Activated gamma-delta T cell (primary cell): ENCODE measurements at regions not wholly inside any gene's neighbourhood (a gene's known extent, or its start where the extent isn't known, plus 50 kb on each side); places are given as distances from the start of the nearest gene placed in this dataset.
"Not testable (repeated sequence)": the region's sequence is repeated elsewhere in the genome, so short reads cannot be mapped to it uniquely, and the experiment has no call there.

Source experiments
- DNase-seq: peaks from one replicate; lab custom pipeline; 2025; lab: John Stamatoyannopoulos, UW

DNA sequence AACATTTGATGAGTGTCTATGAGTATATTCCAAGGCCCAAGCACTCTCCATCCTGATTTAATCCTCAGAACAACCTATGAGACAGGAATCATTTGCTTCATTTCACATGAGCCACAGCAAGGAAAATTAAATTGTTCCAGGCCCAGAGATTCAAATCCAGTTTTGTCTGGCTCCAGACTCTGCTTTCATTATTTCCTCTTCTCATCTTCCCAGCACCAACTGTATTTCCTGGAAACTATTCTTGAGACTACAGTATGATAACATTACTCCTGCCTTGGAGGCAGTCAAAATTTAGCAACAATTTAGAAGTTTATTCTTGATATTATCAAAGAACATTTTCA lies 194.5 kb downstream of the ZNF608 start:
- no peak for DNase-seq

GRCh38 chr5:124550731-124551130 lies 195.7 kb downstream of the ZNF608 start:
- no peak for DNase-seq

GRCh38 chr5:124549891-124550436 lies 196.5 kb downstream of the ZNF608 start:
- DNase-seq, result no peak

- DNase-seq, result no peak
Measured at GRCh38 chr5:124546643-124547042, 199.8 kb downstream of the ZNF608 start.

GRCh38 chr5:124544366-124545055 lies 201.9 kb downstream of the ZNF608 start:
- DNase-seq, result no peak

GRCh38 chr5:124538931-124539330 lies 207.5 kb downstream of the ZNF608 start:
- no peak for DNase-seq

GRCh38 chr5:124538191-124538590 lies 208.2 kb downstream of the ZNF608 start:
- DNase-seq, result no peak

- DNase-seq, result no peak
Measured at GRCh38 chr5:124537522-124537921, 208.9 kb downstream of the ZNF608 start.

- DNase-seq, result no peak
Measured at GRCh38 chr5:124537107-124537506, 209.3 kb downstream of the ZNF608 start.

- no peak for DNase-seq
Measured at GRCh38 chr5:124536333-124536732, 210.1 kb downstream of the ZNF608 start.

DNA sequence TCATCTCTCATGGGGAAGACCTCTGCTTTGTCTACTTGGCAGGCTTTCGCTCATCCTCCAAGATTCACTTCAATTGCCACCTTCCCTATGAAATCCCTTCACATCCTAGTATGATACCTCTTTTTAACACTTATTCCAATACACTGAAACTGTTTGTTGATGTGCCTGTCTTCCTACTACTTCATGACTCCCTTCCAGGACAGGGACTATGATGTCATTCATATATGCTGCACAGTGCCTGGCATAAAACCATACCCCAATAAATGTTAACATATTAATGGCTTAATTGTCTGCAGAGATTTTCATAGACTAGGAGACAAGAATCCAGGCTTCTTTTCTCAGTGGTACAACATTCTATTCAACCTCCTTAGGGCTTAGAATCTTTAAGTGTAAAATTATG lies 215.5 kb downstream of the ZNF608 start:
- DNase-seq, result no peak

GRCh38 chr5:124528838-124529237 lies 217.6 kb downstream of the ZNF608 start:
- DNase-seq, result no peak

- no peak for DNase-seq
Measured at GRCh38 chr5:124527220-124527991, 219.0 kb downstream of the ZNF608 start.

GRCh38 chr5:124526079-124526478 lies 220.4 kb downstream of the ZNF608 start:
- DNase-seq, result not testable (repeated sequence)

GRCh38 chr5:124524552-124525232 lies 221.7 kb downstream of the ZNF608 start:
- no peak for DNase-seq

GRCh38 chr5:124523897-124524296 lies 222.5 kb downstream of the ZNF608 start:
- no peak for DNase-seq

- no peak for DNase-seq
Measured at GRCh38 chr5:124522992-124523391, 223.4 kb downstream of the ZNF608 start.

DNA sequence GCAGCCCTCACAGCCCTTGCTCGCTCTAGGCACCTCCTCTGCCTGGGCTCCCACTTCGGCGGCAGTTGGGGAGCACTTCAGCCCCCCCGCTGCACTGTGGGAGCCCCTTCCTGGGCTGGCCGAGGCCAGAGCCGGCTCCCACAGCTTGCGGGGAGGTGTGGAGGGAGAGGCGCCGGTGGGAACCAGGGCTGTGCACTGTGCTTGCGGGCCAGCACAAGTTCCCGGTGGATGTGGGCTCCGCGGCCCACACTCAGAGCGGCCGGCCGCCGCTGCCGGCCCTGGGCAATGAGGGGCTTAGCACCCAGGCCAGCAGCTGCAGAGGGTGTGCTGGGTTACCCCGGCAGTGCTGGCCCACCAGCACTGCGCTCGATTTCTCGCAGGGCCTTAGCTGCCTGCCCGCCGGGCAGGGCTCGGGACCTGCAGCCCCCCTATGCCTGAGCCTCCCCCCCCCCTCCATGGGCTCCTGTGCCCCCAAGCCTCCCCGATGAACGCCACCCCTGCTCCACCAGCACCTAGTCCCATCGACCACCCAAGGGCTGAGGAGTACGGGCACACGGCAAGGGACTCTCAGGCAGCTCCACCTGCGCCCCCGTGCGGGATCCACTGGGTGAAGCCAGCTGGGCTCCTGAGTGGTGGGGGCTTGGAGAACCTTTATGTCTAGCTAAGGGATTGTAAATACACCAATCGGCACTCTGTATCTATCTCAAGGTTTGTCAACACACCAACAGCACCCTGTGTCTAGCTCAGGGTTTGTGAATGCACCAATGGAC lies 224.8 kb downstream of the ZNF608 start:
- DNase-seq, result peak; percentile 3

DNA sequence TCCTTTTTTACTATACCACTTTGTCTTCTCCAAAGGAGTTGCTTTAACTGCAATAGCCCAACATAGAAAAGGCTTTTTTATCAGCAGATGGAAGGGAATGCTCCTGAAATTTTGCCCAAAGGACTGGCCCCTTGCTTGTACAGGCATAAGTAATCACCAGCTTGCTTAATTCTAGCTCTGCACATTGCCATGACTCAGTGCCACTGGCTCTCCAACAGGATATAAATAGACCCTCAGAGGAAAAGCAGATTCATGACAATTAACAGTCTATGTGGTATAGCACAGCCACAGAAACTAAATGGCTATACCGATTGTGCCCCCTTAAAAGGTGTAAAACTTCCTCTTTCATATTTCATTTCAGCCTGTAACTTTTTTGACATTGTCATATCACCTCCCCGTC lies 227.0 kb downstream of the ZNF608 start:
- no peak for DNase-seq

DNA sequence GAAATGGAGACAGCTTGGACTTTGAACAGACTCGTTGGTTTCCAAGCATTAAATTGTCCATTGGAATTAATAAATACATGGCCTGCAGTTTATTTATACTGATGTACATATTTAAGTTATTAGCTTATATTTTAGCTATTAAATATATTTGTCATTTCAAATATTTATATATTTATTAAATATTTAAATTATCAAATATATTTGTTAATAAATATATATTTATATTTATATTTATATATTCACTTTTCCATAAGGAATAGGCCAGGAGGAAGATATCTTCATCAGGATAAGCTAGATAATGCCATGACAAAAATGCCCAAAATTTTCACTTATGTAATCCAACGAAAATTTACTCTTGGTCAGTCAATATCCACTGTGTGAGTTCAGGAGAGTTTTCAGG lies 229.9 kb downstream of the ZNF608 start:
- DNase-seq, result no peak

DNA sequence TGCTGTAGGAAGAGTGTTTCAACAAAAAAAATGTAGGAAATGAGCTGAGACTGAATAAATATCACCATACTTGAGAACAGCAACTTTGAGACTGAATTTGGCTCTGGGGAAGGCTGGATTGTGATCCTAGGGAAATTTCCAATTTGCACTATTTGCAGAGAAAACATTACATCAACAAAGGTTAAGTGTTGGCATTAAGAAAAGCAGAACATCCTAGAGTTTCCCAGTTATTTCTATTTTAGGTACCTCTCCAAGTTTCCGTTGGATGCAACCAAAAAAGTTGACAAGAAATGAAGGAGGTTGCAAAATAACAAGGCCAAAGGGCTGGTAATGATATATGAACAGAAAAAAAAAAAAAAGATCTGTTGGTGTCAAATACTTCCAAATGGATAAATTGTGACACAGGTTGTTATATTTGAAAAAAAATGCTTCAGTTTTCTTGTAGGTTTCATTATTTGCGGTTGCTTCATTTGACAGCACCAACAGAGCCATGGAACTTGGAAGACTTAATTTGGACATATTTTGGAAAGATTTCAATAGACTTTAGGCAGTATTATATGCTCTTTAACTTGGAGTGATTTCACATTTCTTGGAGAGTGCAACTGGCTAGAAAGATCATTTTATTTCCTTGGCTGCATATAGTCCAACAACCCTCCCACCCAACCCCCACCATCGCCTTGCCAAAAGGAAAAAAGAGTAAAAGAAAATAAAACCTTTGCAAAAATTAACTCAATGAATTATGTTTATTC lies 230.8 kb downstream of the ZNF608 start:
- no peak for DNase-seq
